NCI-H2029 treated with DMSO at 0.1 percent for 48 hours (cell line): ENCODE measurements at regions not wholly inside any gene's neighbourhood (a gene's known extent, or its start where the extent isn't known, plus 50 kb on each side); places are given as distances from the start of the nearest gene placed in this dataset.

Source experiments
- DNase-seq: peaks from one replicate; lab custom pipeline; 2025; lab: John Stamatoyannopoulos, UW

- no peak for DNase-seq
Measured at GRCh38 chr13:34467450-34468083, 474.5 kb upstream of the NBEA start.

GRCh38 chr13:34469196-34469986, 472.7 kb upstream of the NBEA start:
- DNase-seq, result peak; percentile 18

GRCh38 chr13:34474187-34474868, 467.7 kb upstream of the NBEA start:
- no peak for DNase-seq

- no peak for DNase-seq
Measured at GRCh38 chr13:34478376-34478775, 463.7 kb upstream of the NBEA start.

- no peak for DNase-seq
Measured at GRCh38 chr13:34502011-34502410, 440.1 kb upstream of the NBEA start.

GRCh38 chr13:34502621-34503020, 439.4 kb upstream of the NBEA start:
- DNase-seq, result no peak

GRCh38 chr13:34506796-34507195, 435.3 kb upstream of the NBEA start:
- no peak for DNase-seq

- no peak for DNase-seq
Measured at GRCh38 chr13:34507630-34508029, 434.4 kb upstream of the NBEA start.

GRCh38 chr13:34512817-34513216, 429.3 kb upstream of the NBEA start:
- DNase-seq, result no peak

- no peak for DNase-seq
Measured at GRCh38 chr13:34513526-34513925, 428.5 kb upstream of the NBEA start.

GRCh38 chr13:34515201-34515600, 426.9 kb upstream of the NBEA start:
- no peak for DNase-seq

GRCh38 chr13:34521171-34521570, 420.9 kb upstream of the NBEA start:
- no peak for DNase-seq

GRCh38 chr13:34522808-34523207, 419.3 kb upstream of the NBEA start:
- no peak for DNase-seq

- no peak for DNase-seq
Measured at GRCh38 chr13:34523406-34523805, 418.7 kb upstream of the NBEA start.

GRCh38 chr13:34533941-34534340, 408.1 kb upstream of the NBEA start:
- DNase-seq, result no peak

- DNase-seq, result no peak
Measured at GRCh38 chr13:34542321-34542720, 399.7 kb upstream of the NBEA start.

GRCh38 chr13:34543836-34544235, 398.2 kb upstream of the NBEA start:
- DNase-seq, result no peak

GRCh38 chr13:34545461-34545860, 396.6 kb upstream of the NBEA start:
- DNase-seq, result no peak

GRCh38 chr13:34546344-34547250, 395.5 kb upstream of the NBEA start:
- DNase-seq, result no peak

- DNase-seq, result no peak
Measured at GRCh38 chr13:34547929-34548328, 394.1 kb upstream of the NBEA start.

- no peak for DNase-seq
Measured at GRCh38 chr13:34553376-34553775, 388.7 kb upstream of the NBEA start.

GRCh38 chr13:34555988-34556387, 386.1 kb upstream of the NBEA start:
- DNase-seq, result no peak
